COLO668 (cell line): ENCODE measurements at regions not wholly inside any gene's neighbourhood (a gene's known extent, or its start where the extent isn't known, plus 50 kb on each side); places are given as distances from the start of the nearest gene placed in this dataset.

Experiments used
- DNase-seq: peaks from one replicate; lab custom pipeline; 2025; ENCODE audit not compliant: unreplicated experiment; lab: John Stamatoyannopoulos, UW

- DNase-seq = no peak
Measured at GRCh38 chr4:32184186-32184585, 1464.0 kb downstream of the PCDH7 start.

DNA sequence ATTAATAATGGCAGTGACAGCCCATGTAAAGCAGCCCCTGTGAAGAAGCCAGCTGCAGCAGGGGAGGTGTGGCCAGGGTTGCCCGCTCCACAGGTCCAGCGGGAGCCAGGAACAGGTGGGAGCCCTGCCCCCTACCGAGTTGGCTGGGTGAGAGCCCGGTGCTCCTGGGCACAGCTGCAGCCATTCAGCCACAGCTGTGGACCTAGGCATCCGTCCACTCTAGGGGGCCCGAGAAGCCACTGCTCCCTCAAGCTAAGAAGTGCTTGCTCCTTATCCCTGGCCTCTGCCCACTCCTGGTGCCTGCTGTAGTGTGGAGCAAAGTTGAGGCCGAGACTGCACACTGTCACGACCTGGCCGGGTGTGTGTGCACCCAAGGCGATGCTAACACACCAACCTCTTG, 1469.0 kb downstream of the PCDH7 start:
- no peak for DNase-seq

GRCh38 chr4:32189788-32190187, 1469.6 kb downstream of the PCDH7 start:
- DNase-seq = no peak

DNA sequence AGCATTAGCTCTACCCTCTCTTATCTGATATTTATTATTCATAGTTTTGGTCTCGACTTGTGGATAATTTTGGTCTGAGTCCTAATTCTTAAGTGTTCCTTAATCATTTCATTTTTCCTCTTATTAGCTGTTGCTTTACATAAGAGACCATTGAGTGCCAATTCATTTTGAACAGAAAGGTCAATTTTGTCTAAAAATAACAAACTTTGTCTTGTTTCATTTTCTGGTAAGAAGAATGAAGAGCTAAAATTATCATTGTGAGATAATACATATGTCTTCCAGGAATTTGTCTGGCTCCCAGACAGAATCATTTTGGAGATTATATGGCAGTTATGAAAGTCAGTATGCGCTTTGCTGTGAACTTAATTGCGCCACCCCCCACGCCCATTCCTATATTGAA, 1471.8 kb downstream of the PCDH7 start:
- DNase-seq = no peak

DNA sequence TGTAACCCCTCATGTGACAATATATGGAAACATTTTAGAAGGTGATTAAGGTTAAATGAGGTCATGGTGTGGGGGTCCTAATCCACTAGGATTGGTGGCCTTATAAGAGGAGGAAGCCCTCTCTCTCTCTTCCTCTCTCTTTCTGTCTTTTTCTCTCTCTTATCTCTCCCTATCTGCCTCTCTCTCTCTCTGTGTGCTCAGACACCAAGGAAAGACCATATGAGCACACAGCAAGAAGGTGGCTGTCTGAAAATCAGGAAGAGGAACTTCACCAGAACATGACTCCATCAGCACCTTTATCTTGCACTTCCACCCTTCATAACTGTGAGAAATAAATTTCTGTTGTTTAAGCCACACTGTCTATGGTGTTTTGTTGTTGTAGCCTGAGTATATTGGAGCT, 1472.2 kb downstream of the PCDH7 start:
- DNase-seq = no peak

GRCh38 chr4:32192991-32193390, 1472.8 kb downstream of the PCDH7 start:
- no peak for DNase-seq

DNA sequence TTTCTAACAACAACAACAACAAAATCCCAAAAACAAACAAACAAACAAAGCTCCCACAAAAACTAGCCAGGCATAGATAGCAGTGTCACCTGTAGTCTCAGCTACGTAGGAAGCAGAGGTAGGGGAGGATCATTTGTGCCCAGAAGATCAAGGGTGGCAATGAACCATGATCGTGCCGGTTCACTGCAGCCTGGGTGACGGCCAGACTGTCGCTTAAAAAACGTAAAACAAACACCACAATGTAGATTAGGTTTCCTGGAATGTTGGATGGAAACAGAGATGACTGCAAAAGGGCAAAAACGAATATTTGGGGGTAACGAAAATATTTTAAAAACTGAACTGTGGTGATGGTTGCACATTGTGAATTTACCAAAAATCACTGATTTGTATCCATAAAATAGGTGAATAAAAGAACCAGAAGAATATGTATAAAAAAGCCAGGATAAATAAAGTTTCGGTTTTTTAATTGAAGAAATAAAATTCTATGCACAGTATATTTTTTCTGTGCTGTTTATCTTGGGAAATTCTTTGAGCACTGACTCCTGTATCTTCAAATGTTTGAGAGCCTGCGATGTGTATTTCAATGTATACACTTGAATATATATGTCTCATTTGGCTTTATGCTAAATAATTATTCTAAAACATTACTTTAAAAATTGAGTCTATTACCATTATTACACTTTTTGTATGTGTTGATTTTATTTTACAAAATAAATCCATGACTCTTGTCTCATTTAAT, 1477.0 kb downstream of the PCDH7 start:
- DNase-seq = no peak

DNA sequence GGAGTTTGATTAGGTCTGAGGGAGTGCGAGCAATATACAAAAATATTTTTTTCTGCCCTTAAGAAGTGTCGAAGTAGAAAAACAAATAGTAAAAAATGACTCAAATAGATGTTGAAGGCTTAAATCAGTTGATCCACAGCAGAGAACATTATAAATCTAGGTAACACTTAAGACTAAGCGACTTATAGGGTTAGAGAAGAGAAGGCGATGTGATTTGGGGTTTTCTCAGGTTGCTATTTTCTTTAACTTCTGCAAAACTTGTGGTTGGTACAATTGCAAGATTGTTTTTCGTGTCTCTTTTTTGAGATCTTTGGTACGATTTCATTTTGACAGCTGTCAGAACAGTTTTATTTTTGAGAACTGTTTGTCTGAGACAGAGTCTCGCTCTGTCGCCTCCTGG, 1479.5 kb downstream of the PCDH7 start:
- no peak for DNase-seq

- DNase-seq = no peak
Measured at GRCh38 chr4:32203340-32203739, 1483.2 kb downstream of the PCDH7 start.

GRCh38 chr4:32206756-32207155, 1486.6 kb downstream of the PCDH7 start:
- DNase-seq = no peak

- DNase-seq = no peak
Measured at GRCh38 chr4:32207456-32207855, 1487.3 kb downstream of the PCDH7 start.

GRCh38 chr4:32215277-32215676, 1495.1 kb downstream of the PCDH7 start:
- no peak for DNase-seq

GRCh38 chr4:32216502-32216901, 1496.3 kb downstream of the PCDH7 start:
- DNase-seq = no peak

DNA sequence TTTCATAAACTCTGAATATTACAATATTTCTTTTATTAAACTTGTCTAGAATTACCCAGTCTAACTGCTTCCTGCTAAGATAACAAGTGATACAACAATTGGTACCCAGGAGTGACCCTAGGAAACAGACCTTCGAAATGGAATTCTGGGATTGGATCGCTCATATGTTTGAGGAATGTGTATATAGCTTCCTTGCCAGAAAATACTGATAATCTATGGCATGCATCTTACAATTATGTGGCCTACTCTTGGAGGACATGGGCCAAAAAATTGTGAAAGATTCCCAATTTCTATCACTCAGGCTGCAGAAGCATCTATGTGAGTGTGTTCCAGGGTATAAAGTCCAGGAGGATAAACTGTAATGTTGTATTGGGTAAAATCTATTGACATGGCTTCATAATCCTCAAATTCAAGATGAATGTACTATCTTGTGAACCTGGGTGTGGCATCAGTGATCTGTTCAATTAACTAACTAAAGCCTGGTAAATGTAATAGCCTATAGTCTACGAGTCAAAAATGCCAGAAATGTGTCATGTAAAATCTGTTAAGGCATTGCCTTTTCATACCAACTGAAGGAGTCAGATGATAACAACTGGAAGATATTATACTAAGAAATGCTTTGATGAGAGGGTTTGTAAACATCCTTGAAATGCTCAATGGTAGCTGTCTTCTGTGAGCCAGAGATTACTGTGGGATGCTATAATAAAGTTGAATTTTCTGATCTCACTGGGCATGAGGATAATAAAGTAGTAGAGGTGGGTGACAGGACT, 1499.3 kb downstream of the PCDH7 start:
- no peak for DNase-seq

DNA sequence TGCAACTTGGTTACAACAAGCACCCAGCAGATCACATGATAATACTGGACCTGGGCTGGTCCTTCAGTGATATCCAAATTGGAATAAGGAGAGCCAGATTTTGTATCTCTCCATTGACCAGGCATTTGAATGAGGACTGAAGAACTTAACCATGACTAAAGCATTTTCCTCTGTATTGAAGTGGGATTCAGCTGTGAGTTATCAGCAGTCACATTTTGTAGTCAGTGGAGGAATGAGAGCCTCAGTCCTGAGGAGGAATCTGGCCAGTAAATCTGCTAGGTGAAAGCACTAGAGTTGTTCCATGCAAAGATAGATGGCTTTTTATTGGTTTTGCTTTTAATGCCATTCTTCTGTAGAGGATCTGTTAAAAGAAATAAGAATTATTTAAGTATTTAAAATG, 1506.0 kb downstream of the PCDH7 start:
- no peak for DNase-seq

DNA sequence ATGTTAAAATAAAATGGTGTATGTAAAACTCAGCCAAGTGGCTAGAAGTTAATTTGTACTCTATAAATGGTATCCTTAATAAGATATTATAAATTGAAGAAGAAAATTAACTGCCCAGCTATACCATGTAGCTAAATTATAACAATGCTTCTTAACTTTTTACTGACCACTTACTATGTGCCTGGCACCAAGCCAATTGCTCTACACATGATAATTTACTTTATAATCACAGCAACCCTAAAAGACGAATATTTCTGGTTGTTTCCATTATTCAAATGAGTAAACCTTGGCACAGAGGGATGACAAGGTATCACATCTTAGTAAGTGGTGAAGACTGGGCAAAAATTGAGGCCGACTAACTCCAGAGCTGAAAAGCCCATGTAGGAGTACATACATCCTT, 1506.6 kb downstream of the PCDH7 start:
- DNase-seq = no peak

DNA sequence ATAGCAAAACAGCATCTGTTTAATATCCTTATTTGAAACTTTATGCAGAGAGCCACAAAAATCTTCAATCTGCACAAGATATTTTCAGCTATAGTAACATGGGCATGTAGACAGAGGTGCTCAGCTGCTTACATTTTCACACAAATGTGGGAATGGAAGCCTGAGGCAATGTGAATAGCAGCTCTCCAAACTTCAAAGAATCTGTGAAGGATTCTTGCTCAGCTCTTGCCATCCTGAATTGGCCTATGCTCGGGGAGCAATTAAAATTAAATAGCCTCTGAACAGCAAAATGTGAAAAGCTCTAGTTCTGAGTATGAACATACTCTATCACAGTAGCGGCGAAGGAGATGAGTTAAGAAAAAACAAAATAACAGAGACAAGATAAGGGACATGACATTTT, 1523.8 kb downstream of the PCDH7 start:
- no peak for DNase-seq

DNA sequence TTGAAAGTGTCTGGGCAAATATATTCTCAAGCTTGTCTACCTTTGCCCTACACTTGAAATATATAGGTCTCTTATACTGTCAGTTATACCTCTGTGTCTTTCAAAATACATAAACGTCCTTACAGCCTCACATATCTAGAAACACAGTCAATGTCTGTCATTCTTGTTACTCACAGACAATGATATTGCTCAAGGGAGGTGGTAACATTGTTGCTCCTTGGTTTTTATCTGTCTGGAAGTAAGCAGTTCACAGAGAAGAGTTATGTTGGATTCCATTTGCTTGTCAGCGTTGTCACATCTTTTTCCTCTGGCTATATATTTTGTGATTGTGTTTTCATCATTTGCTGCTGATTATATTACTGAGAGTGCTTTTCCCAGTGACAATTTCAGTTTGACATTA, 1528.9 kb downstream of the PCDH7 start:
- no peak for DNase-seq

DNA sequence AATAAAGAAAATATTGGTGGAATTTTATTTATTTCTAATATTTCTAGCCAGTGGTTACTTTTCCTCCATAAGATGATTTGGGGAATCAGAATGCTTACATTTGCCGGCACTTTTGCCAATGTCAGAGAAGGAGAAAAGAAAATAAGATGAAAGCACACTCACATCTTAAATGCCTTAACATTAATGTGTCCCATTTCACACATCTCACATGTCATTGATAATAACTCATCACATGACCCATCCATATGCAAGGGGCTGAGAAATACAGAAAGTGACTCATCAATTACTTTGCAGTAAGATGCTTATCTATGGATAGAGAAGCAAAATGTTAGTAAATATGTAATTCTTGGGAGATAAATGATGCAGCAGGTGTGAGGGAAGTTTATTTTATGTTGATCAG, 1531.0 kb downstream of the PCDH7 start:
- no peak for DNase-seq

GRCh38 chr4:32251926-32252325, 1531.8 kb downstream of the PCDH7 start:
- no peak for DNase-seq

DNA sequence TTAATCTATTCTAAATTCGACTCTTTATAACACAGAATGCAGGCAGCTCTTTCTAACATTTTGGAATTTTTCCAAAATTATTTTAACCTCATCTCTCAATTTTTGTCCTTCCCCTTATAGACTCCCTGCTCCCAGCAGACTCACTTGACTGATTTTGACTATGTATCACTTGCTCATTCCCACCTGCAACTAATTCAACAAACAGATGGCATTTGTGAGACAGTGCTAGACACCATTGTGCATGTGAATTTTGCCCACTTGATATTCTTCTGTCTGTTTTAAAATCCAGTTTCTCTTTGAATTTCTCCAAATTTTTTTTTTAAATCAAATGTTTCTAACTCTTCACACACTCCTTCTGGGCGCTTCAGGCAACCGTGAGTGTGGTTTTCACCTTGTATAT, 1534.0 kb downstream of the PCDH7 start:
- no peak for DNase-seq

GRCh38 chr4:32258986-32259385, 1538.8 kb downstream of the PCDH7 start:
- no peak for DNase-seq

- DNase-seq = no peak
Measured at GRCh38 chr4:32261196-32261595, 1541.0 kb downstream of the PCDH7 start.
